Common myeloid progenitor, CD34-positive (primary cell): ENCODE measurements at regions not wholly inside any gene's neighbourhood (a gene's known extent, or its start where the extent isn't known, plus 50 kb on each side); places are given as distances from the start of the nearest gene placed in this dataset.

Experiments used
- CTCF ChIA-PET: fragments of 350-600 bp; sonication (Branson Sonifier 250); formaldehyde crosslinking; loops from one replicate; lab custom pipeline; 2021; ENCODE audit warnings: antibody characterized with exemption; lab: Charles Lee
- POLR2A ChIA-PET: fragments of 350-600 bp; sonication (Branson Sonifier 250); formaldehyde crosslinking; loops from one replicate; lab custom pipeline; 2021; ENCODE audit warnings: antibody characterized with exemption; lab: Charles Lee
- DNase-seq, 3 donors: peaks; one replicate each; pipeline versions ENCODE4 v3.0.0 to v3.0.0-alpha.2; 2013
- H3K27ac ChIP-seq, 2 experiments: 1 replicate in 1 of 2; 2 replicates in 1 of 2; pipeline ENCODE4 v1.7.0; 2013; ENCODE audit warnings: inconsistent platforms in 2 of 2, low read length in 2 of 2, mild to moderate bottlenecking in 2 of 2, low read depth in 1 of 2, moderate library complexity in 1 of 2; ENCODE audit not compliant: severe bottlenecking in 2 of 2, insufficient read depth in 1 of 2, poor library complexity in 1 of 2
- H3K27me3 ChIP-seq, 5 experiments: replicated peaks in 2 of 5; 1 replicate in 3 of 5; 2 replicates in 2 of 5; pipeline versions ENCODE4 v1.6.1 to v1.7.0; 2013; ENCODE audit warnings: low read length in 4 of 5, mild to moderate bottlenecking in 2 of 5, moderate library complexity in 2 of 5, inconsistent platforms in 1 of 5; ENCODE audit not compliant: insufficient read depth in 5 of 5, control insufficient read depth in 4 of 5
- H3K36me3 ChIP-seq, 4 experiments: 1 replicate in 2 of 4; 2 replicates in 2 of 4; pipeline versions ENCODE4 v1.6.1 to v1.7.0; 2013; ENCODE audit warnings: low read length in 3 of 4, control low read depth in 1 of 4, mild to moderate bottlenecking in 1 of 4; ENCODE audit not compliant: control insufficient read depth in 4 of 4, insufficient read depth in 4 of 4
- H3K4me1 ChIP-seq, 4 experiments: 1 replicate in 3 of 4; 2 replicates in 1 of 4; pipeline versions ENCODE4 v1.6.1 to v1.7.1; 2013; ENCODE audit warnings: low read length in 3 of 4, mild to moderate bottlenecking in 3 of 4, control low read depth in 1 of 4, inconsistent platforms in 1 of 4, moderate library complexity in 1 of 4; ENCODE audit not compliant: control insufficient read depth in 4 of 4, insufficient read depth in 4 of 4; ENCODE audit errors: control extremely low read depth in 1 of 4
- H3K4me3 ChIP-seq, 7 experiments: 1 replicate in 4 of 7; 2 replicates in 3 of 7; pipeline versions ENCODE4 v1.5.1 to v1.7.0; 2013; ENCODE audit warnings: mild to moderate bottlenecking in 7 of 7, low read length in 6 of 7, moderate library complexity in 6 of 7, inconsistent platforms in 2 of 7, low read depth in 2 of 7, control low read depth in 1 of 7; ENCODE audit not compliant: insufficient read depth in 4 of 7, control insufficient read depth in 1 of 7; ENCODE audit errors: extremely low read depth in 1 of 7
- H3K9me3 ChIP-seq, 5 experiments: 1 replicate in 4 of 5; 2 replicates in 1 of 5; pipeline versions ENCODE4 v1.6.1 to v1.7.1; 2013; ENCODE audit warnings: low read length in 4 of 5, mild to moderate bottlenecking in 2 of 5, inconsistent platforms in 1 of 5, low read depth in 1 of 5, moderate library complexity in 1 of 5; ENCODE audit not compliant: control insufficient read depth in 4 of 5, insufficient read depth in 2 of 5; ENCODE audit errors: control extremely low read depth in 1 of 5
- WGBS: methylation state at CpG from one replicate; pipeline ENCODE4 v1.1.5; 2013; ENCODE audit not compliant: insufficient coverage; 5-methylcytosine and 5-hydroxymethylcytosine counted together

- CTCF ChIA-PET = no interaction called here
- no CpG with 5 or more reads among the region's 2 CpGs for WGBS
- Histone ChIP-seq H3K9me3 (no peaks in the 10 kb centered on the region), H3K27ac (no peak overlapping the region), H3K4me3 (no peak overlapping the region), H3K36me3 (no peaks in the 10 kb centered on the region), H3K27me3 (no peaks in the 10 kb centered on the region), H3K4me1 (no peaks in the 10 kb centered on the region)
- DNase-seq = no peak
- POLR2A ChIA-PET = no interaction called here
Measured at GRCh38 chr5:106106384-106106783, 1564.4 kb downstream of the EFNA5 start.

DNA sequence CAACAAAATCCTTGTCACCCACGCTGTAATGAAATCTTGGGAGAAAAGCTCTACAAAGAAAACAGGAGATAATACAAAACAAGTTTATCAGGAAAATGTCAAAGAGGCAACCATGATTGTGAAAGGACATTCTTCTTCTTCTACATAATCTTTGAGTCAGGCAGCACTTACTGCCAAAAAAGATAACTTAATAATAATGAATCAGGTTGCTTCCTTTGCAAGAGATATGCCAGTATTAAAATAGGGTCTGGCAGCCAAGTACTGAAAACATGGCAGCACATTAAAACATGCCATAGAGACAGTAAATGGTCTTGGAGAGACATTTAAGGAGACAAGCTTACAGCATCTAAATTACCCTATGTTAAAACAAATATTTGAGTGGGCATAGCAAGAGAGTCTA is 1573.4 kb downstream of the EFNA5 start:
- CTCF ChIA-PET = no interaction called here
- H3K4me1 ChIP-seq = no peaks in the 10 kb centered on the region
- DNase-seq = no peak
- POLR2A ChIA-PET = no interaction called here
- no CpG with 5 or more reads among the region's 1 CpG for WGBS
- no peaks in the 10 kb centered on the region for H3K27me3 ChIP-seq
- no peak overlapping the region for H3K4me3 ChIP-seq
- H3K27ac ChIP-seq = no peak overlapping the region
- no peaks in the 10 kb centered on the region for H3K36me3 ChIP-seq
- no peaks in the 10 kb centered on the region for H3K9me3 ChIP-seq

DNA sequence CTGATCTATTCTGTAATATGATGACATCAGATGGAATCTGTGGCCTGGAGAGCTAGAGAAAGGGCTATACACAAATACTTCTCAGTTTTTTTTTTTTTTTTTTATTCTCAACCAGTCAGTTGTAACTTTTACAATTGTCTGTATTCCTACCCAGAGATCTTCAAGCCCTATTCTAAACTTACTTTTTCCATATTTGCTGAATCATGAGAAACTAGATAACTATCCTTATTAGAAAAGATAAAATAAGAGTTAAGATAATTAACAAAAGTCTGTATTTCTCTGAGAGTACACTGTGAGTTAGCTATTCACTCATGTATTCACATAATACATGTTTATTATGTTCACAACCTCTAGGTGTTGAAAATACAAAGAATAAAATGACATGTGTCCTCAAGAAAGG is 1575.9 kb downstream of the EFNA5 start:
- Histone ChIP-seq H3K36me3 (no peaks in the 10 kb centered on the region), H3K9me3 (no peaks in the 10 kb centered on the region), H3K4me3 (no peak overlapping the region), H3K4me1 (no peaks in the 10 kb centered on the region), H3K27ac (no peak overlapping the region), H3K27me3 (no peaks in the 10 kb centered on the region)
- POLR2A ChIA-PET = no interaction called here
- CTCF ChIA-PET = no interaction called here
- no peak for DNase-seq

GRCh38 chr5:106094204-106094607 is 1576.5 kb downstream of the EFNA5 start:
- Histone ChIP-seq H3K36me3 (no peaks in the 10 kb centered on the region), H3K27me3 (no peaks in the 10 kb centered on the region), H3K4me3 (no peak overlapping the region), H3K9me3 (no peaks in the 10 kb centered on the region), H3K4me1 (no peaks in the 10 kb centered on the region), H3K27ac (no peak overlapping the region)
- DNase-seq = no peak
- POLR2A ChIA-PET = no interaction called here
- CTCF ChIA-PET = no interaction called here
- WGBS = 77% methylated on average over 3 of the region's 4 CpGs

GRCh38 chr5:106093134-106093533 is 1577.6 kb downstream of the EFNA5 start:
- DNase-seq = no peak
- H3K27ac ChIP-seq = no peak overlapping the region
- no peaks in the 10 kb centered on the region for H3K4me1 ChIP-seq
- H3K36me3 ChIP-seq = no peaks in the 10 kb centered on the region
- ChIA-PET POLR2A (no interaction called here), CTCF (no interaction called here)
- H3K9me3 ChIP-seq = no peaks in the 10 kb centered on the region
- H3K27me3 ChIP-seq = no peaks in the 10 kb centered on the region
- H3K4me3 ChIP-seq = no peak overlapping the region
- WGBS = 100% methylated on average over 1 of the region's 1 CpG

DNA sequence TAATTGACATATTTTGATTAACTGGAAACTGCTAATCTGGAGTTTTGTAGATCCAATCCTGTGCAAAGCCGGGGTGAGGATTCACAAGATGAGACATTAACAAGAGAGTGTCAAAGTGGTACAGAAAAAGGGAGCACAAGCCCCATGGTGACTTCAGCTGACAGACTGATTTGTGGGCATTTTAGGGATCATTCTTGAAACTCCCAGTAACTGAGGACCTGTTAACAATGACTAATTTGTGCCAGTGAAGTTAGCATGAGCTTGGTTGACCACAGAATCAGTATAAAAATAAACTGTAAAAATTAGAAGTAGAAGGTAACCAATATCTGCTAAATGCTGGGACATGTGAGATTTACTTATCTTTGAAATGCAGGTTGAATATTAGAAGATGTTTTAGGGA is 1578.3 kb downstream of the EFNA5 start:
- no peak for DNase-seq
- H3K27me3 ChIP-seq = no peaks in the 10 kb centered on the region
- H3K9me3 ChIP-seq = no peaks in the 10 kb centered on the region
- no peaks in the 10 kb centered on the region for H3K36me3 ChIP-seq
- 86% methylated on average over 1 of the region's 1 CpG for WGBS
- H3K4me1 ChIP-seq = no peaks in the 10 kb centered on the region
- ChIA-PET POLR2A (no interaction called here), CTCF (interaction anchor here (1.0 kb wide), 1 partner anchor 9 kb away, joined by 3 read pairs; no protein-coding TSS in a partner anchor)
- H3K4me3 ChIP-seq = no peak overlapping the region
- H3K27ac ChIP-seq = no peak overlapping the region

- DNase-seq = no peak
- no peak overlapping the region for H3K4me3 ChIP-seq
- no peaks in the 10 kb centered on the region for H3K9me3 ChIP-seq
- ChIA-PET POLR2A (no interaction called here), CTCF (no interaction called here)
- no peaks in the 10 kb centered on the region for H3K36me3 ChIP-seq
- H3K4me1 ChIP-seq = no peaks in the 10 kb centered on the region
- no peak overlapping the region for H3K27ac ChIP-seq
- no peaks in the 10 kb centered on the region for H3K27me3 ChIP-seq
Measured at GRCh38 chr5:106089073-106089472, 1581.7 kb downstream of the EFNA5 start.

DNA sequence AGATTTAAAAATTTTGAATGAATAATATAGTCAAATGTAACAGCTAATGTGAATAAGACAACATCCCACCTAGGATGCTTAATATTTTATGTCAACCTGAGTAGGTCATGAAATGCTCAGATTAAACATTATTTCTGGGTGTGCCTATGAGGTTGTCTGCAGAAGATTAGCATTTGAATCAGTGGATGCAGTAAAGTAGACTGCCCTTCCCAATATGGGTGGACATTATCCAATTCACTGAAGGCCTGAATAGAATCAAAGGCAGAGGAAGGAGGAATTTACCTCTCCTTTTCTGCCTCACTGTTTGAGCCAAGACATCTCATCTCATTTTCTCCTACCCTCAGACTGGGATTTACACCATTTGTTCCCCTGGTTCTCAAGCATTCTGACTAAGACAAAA is 1582.3 kb downstream of the EFNA5 start:
- CTCF ChIA-PET = no interaction called here

More for the DNA sequence above, 1582.3 kb downstream of the EFNA5 start:
- DNase-seq = no peak
- Histone ChIP-seq H3K27ac (no peak overlapping the region), H3K4me1 (no peaks in the 10 kb centered on the region), H3K36me3 (no peaks in the 10 kb centered on the region), H3K27me3 (no peaks in the 10 kb centered on the region), H3K4me3 (no peak overlapping the region), H3K9me3 (no peaks in the 10 kb centered on the region)
- POLR2A ChIA-PET = no interaction called here
